Adrenal gland (tissue), 9 donors: ENCODE measurements at regions not wholly inside any gene's neighbourhood (a gene's known extent, or its start where the extent isn't known, plus 50 kb on each side); places are given as distances from the start of the nearest gene placed in this dataset.

Experiments used
- DNase-seq, 7 donors: peaks; one replicate each; pipeline ENCODE4 v3.0.0-alpha.2; 2019 to 2020
- H3K27ac ChIP-seq, 5 donors: fragments of 200-600 bp; sonication (generic) in 4 of 5; 1 replicate in 3 of 5; 2 replicates in 2 of 5; pipeline versions ENCODE4 v1.5.1 to v1.8.0; 2016 to 2020; ENCODE audit warnings: mild to moderate bottlenecking in 1 of 5
- H3K27me3 ChIP-seq: fragments of 200-600 bp; 2 replicates; pipeline ENCODE4 v1.8.0; 2021
- H3K36me3 ChIP-seq, 2 donors: fragments of 200-600 bp; replicated peaks in 1 of 2; 1 replicate in 1 of 2; 2 replicates in 1 of 2; pipeline versions ENCODE4 v1.5.1 to v1.8.0; 2018 to 2022
- H3K4me1 ChIP-seq, 2 donors: fragments of 200-600 bp; replicated peaks in 1 of 2; 1 replicate in 1 of 2; 2 replicates in 1 of 2; pipeline versions ENCODE4 v1.5.1 to v1.8.0; 2018 to 2021
- H3K4me3 ChIP-seq, 4 donors: fragments of 200-600 bp; sonication (generic) in 3 of 4; one replicate each; pipeline ENCODE4 v1.5.1; 2016 to 2018
- H3K9me3 ChIP-seq, 3 donors: fragments of 200-600 bp; sonication (generic) in 1 of 3; replicated peaks in 1 of 3; 1 replicate in 2 of 3; 2 replicates in 1 of 3; pipeline versions ENCODE4 v1.5.1 to v1.8.0; 2016 to 2021
- CTCF ChIP-seq, 6 experiments: fragments of 450-650 bp in 4 of 6; fragments of 200-600 bp in 2 of 6; sonication (generic) in 1 of 6; IDR thresholded peaks; 1 replicate in 5 of 6; 2 replicates in 1 of 6; pipeline versions ENCODE4 v1.5.1 to v1.8.0; 2016 to 2021; ENCODE audit warnings: antibody characterized with exemption in 6 of 6, mild to moderate bottlenecking in 2 of 6, moderate library complexity in 1 of 6
- POLR2A ChIP-seq, 2 donors: fragments of 450-650 bp; IDR thresholded peaks; one replicate each; pipeline ENCODE4 v1.6.1; 2017; ENCODE audit warnings: antibody characterized with exemption in 2 of 2, mild to moderate bottlenecking in 2 of 2, moderate library complexity in 1 of 2
- WGBS, 4 donors: extraction: QIAGEN DNeasy Blood & Tissue Kit in 2 of 4; methylation state at CpG; one replicate each; pipeline versions ENCODE4 v1.1.5 to v1.1.7; 2013 to 2017; 5-methylcytosine and 5-hydroxymethylcytosine counted together
- intact Hi-C, 2 donors: fragments of 100-400 bp; cut with DNase I; formaldehyde crosslinking; loops; one replicate each; pipeline versions ENCODE4 v1.14.1 to v1.15.0; 2022 to 2023
- donor health status: healthy with polysubstance abuse.
- donor health status: Bipolar disorder and iron deficiency.
- donor health status: DM: yes; HTN: yes; CAD: no.
- donor health status: DM: no; HTN: no; CAD: no.
- donor health status: DM: no; HTN: no; CAD: no.

- Histone ChIP-seq H3K27me3 (no peaks in the 10 kb centered on the region), H3K4me3 (no peak overlapping the region), H3K9me3 (no peaks in the 10 kb centered on the region), H3K36me3 (no peaks in the 10 kb centered on the region), H3K4me1 (no peaks in the 10 kb centered on the region), H3K27ac (no peak overlapping the region)
- DNase-seq: peak in 1 of 7 donors; percentile 23
- 39 to 57% (median 48%) methylated on average over 1 of the region's 1 CpG for WGBS, 4 donors
- TF ChIP-seq POLR2A (IDR thresholded peaks at IDR 0.05) (no peak), CTCF (IDR thresholded peaks at IDR 0.05) (no peak)
- intact Hi-C loops: no loop called here
Observed at GRCh38 chr20:52447225-52447551, 255.6 kb upstream of the ZFP64 start.

GRCh38 chr20:52446421-52447224 lies 255.0 kb upstream of the ZFP64 start:
- H3K4me3 ChIP-seq: no peak overlapping the region
- intact Hi-C loops: no loop called here
- no peaks in the 10 kb centered on the region for H3K9me3 ChIP-seq
- H3K36me3 ChIP-seq: no peaks in the 10 kb centered on the region
- no peak for TF ChIP-seq POLR2A (IDR thresholded peaks at IDR 0.05)
- TF ChIP-seq CTCF (IDR thresholded peaks at IDR 0.05): no peak
- WGBS, 4 donors: 69 to 72% (median 70%) methylated on average over 14 of the region's 14 CpGs
- no peak overlapping the region for H3K27ac ChIP-seq
- no peaks in the 10 kb centered on the region for H3K27me3 ChIP-seq
- peak in 2 of 7 donors; percentile 12 to 17 for DNase-seq
- H3K4me1 ChIP-seq: no peaks in the 10 kb centered on the region

GRCh38 chr20:52444455-52444854 lies 252.9 kb upstream of the ZFP64 start:
- DNase-seq: no peak
- H3K4me3 ChIP-seq: no peak overlapping the region
- H3K27me3 ChIP-seq: no peaks in the 10 kb centered on the region
- no peaks in the 10 kb centered on the region for H3K36me3 ChIP-seq
- H3K4me1 ChIP-seq: no peaks in the 10 kb centered on the region
- H3K27ac ChIP-seq: no peak overlapping the region
- intact Hi-C loops: no loop called here
- no peaks in the 10 kb centered on the region for H3K9me3 ChIP-seq
- TF ChIP-seq POLR2A (IDR thresholded peaks at IDR 0.05): no peak
- no peak for TF ChIP-seq CTCF (IDR thresholded peaks at IDR 0.05)
- 50 to 59% (median 57%) methylated on average over 1 of the region's 1 CpG for WGBS, 4 donors

GRCh38 chr20:52443874-52444273 lies 252.3 kb upstream of the ZFP64 start:
- Histone ChIP-seq H3K36me3 (no peaks in the 10 kb centered on the region), H3K4me1 (no peaks in the 10 kb centered on the region), H3K9me3 (no peaks in the 10 kb centered on the region), H3K4me3 (no peak overlapping the region), H3K27ac (no peak overlapping the region), H3K27me3 (no peaks in the 10 kb centered on the region)
- no peak for DNase-seq
- no peak for TF ChIP-seq POLR2A (IDR thresholded peaks at IDR 0.05)
- intact Hi-C loops: no loop called here

- TF ChIP-seq CTCF (IDR thresholded peaks at IDR 0.05) (no peak), POLR2A (IDR thresholded peaks at IDR 0.05) (no peak)
- H3K9me3 ChIP-seq: no peaks in the 10 kb centered on the region
- no peak for DNase-seq
- no peak overlapping the region for H3K4me3 ChIP-seq
- no peak overlapping the region for H3K27ac ChIP-seq
- no peaks in the 10 kb centered on the region for H3K36me3 ChIP-seq
- no peaks in the 10 kb centered on the region for H3K27me3 ChIP-seq
- 62 to 69% (median 67%) methylated on average over 5 of the region's 5 CpGs for WGBS, 4 donors
- no peaks in the 10 kb centered on the region for H3K4me1 ChIP-seq
- intact Hi-C loops: no loop called here
Observed at GRCh38 chr20:52441710-52442109, 250.1 kb upstream of the ZFP64 start.
